NCI-H146 (cell line): ENCODE measurements at regions not wholly inside any gene's neighbourhood (a gene's known extent, or its start where the extent isn't known, plus 50 kb on each side); places are given as distances from the start of the nearest gene placed in this dataset.

ENCODE experiments used
- DNase-seq: peaks from one replicate; lab custom pipeline; 2025; lab: John Stamatoyannopoulos, UW

- DNase-seq = no peak
Measured at GRCh38 chr9:80134487-80134886, 562.7 kb downstream of the TLE4 start.

DNA sequence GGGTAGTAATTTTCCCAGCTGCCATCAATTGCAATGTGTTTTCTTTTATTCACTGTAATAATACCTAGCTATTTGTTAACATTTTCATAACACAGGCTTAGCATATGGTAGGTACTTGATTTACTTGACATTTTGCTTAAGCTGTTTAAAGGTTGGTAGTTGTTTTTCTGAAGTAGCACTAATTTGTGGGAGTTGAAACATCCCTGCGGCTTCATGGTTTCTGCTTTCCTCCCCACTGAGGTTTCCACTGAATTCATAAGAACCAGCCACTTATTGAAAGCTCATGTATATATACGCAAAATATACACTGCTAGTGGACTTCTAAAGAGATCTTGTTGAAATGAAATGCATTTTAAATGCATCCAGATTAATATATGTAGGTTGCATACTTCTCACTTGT lies 559.9 kb downstream of the TLE4 start:
- no peak for DNase-seq

DNA sequence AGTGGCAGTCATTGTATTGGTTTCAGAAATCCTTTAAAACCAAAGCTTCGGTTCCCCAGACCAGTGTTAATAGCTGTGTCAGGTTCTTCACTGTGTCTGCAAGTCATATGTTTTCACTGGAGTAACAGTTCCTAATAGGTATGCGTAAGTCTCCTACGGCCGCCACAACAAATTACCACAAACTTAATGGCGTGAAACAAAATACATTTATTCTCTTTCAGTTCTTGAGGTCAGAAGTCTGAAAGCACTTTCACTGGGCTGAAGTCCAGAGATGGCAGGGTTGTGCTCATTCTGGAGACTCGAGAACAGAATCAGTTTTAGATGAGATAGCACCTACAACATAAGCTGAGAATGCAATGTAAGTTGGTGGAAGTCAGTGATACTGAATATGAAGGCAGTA lies 556.2 kb downstream of the TLE4 start:
- DNase-seq = no peak

DNA sequence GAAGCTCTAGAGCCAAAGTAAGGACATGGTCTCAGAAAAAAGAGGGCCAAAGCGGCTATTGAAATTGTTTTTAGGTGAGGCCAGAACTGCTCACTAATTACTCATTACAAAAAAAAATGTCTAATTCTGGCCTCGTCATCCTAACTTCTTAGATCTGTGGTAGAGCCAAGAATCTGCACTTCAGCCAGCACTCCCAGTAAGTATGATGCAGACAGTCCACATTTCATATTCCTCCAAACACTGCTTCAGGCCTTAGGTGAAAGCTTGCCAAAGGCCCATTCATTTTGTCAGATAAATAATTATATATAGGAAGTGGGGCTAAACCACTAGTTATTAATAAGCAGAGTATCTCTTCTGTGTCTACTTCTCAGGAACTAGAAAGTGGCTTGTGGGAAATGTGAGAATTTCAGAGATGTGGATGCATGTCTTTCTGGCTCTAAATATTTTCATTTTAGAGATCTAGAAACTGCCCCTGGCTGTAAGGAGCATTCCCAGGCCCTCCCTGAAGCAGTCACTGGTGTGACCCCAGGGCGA lies 554.0 kb downstream of the TLE4 start:
- no peak for DNase-seq

DNA sequence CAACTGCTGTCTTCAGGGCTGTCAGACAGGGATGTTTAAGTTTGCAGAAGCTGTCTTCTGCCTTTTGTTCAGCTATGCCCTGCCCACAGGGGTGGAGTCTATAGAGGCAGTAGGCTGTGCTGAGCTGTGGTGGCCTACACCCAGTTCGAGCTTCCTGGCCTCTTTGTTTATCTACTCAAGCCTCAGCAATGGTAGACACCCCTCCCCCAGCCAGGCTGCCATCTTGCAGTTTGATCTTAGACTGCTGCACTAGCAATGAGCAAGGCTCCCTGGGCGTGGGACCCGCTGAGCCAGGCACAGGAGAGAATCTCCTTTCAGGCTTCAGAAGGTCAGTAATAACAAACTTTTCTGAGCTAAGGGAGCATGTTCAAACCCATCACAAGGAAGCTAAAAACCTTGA lies 545.3 kb downstream of the TLE4 start:
- DNase-seq = no peak

DNA sequence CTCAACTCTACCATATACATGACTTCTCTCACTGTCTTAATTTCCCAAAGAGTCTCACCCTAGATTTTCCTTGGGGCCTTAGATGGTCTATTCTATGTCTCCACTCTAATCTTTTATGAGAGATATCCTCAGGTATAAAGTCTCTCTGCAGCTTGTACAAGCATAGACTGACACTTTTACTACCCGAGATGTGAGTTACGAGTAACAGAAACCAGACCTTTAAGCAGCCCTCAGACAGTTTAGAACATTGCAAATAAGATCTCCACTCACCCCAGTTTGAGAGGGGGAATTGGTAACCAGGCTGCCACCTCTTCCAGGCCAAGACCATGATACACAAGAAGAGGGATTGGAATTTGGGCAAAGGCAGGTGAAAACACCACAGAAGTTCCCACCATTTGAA lies 542.5 kb downstream of the TLE4 start:
- DNase-seq = no peak

DNA sequence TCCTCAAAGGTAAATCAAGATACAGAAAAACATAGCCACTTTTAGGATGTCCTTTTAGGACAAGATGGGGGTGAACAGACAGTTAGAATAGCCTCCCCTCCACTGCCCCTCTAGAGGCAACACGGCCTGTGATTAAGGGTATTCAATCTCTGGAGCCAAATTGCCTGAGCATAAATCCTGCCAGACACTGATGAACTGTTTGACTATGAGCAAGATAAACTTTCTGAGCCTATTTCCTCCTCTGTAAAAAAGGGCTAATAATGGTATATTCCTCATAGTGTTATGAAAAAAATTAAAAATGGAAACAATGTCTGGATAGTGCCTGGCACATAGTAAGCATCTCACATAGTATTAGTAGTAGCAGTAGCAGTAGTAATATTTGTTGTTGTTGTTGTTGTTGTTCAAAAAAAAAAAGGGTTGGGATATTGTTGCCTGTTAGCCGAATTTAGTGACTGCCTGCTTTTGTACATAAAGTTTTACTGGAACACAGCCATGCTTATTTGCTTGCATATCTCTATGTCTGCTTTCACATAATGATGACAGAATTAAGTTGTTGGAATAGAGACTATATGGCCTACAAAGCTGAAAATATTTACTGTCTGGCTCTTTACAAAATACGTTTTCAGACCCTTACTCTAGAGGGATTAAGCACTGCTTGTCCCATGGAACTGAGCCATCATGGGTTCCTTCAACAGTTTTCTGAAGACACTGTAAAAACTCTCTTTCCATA lies 536.3 kb downstream of the TLE4 start:
- DNase-seq = no peak

- DNase-seq = no peak
Measured at GRCh38 chr9:80097476-80097875, 525.7 kb downstream of the TLE4 start.

GRCh38 chr9:80094176-80094771 lies 522.5 kb downstream of the TLE4 start:
- DNase-seq = no peak

DNA sequence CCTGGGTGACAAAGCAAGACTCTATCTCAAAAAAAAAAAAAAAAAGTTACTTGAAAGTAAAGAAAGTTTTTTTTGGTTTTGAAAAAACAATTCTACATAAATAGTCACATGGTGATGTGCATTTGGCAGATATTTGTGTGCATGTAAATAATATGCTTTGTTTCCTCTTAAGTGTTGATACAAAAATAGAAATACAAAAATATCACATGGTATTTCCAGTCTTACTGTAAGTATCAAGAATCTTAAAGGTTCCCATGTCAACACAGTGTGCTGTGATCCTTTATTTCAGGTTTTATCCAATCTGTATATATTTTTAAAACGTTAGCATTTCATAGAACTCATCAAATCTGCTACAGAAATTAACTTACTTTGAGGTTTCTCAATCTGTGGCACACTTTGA lies 521.9 kb downstream of the TLE4 start:
- DNase-seq = no peak

- no peak for DNase-seq
Measured at GRCh38 chr9:80091526-80091925, 519.8 kb downstream of the TLE4 start.

DNA sequence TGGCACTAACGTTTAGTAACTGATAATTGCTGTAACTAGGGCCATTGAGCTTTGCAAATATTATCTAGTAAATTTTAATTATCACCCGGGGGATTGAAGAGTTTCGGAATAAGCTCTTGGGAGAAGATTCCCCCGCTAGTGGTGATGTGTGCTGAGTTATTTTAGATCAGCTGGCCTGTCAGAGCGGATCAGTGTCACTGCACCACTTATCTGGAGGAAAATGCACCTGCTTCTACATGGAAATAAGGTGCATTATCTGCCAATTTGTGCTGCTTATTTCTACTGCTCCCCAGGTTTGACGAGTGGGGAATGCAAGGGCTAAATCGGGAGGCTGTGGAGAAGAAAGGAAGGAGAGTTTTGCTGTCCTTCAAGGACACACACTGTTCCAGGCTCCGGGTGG lies 518.6 kb downstream of the TLE4 start:
- DNase-seq = no peak

GRCh38 chr9:80086822-80087345 lies 515.1 kb downstream of the TLE4 start:
- DNase-seq = no peak

DNA sequence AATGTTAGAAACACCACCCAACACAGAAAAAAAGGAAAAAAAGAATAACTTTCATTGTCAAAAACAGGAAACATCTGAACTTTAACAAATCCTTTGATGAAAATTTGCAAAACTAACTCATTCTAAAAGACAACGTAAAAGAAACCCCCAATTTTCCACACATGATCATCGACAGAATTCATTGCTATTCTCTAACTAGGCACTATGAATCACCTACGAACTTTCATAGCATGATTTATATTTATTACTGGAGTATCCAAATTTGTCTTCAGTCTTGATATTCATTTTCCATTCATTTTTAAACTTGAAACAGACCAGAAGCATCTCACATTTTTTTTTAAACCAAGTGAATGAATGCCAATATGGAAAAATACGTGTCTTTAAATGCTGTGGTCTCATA lies 514.6 kb downstream of the TLE4 start:
- no peak for DNase-seq

DNA sequence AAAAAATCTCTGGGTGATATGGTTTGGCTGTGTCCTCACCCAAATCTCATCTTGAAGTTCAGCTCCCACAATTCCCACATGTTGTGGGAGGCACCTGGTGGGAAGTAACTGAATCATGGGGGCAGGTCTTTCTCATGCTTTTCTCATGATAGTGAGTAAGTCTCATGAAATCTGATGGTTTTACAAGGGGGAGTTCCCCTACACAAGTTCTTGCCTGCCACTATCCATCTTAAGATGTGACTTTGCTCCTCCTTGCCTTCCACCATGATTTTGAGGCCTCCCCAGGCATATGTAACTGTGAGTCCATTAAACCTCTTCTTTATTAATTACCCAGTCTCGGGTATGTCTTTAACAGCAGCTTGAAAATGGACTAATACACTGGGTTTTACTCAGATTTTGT lies 513.9 kb downstream of the TLE4 start:
- DNase-seq = no peak

GRCh38 chr9:80082213-80082612 lies 510.4 kb downstream of the TLE4 start:
- DNase-seq = no peak

DNA sequence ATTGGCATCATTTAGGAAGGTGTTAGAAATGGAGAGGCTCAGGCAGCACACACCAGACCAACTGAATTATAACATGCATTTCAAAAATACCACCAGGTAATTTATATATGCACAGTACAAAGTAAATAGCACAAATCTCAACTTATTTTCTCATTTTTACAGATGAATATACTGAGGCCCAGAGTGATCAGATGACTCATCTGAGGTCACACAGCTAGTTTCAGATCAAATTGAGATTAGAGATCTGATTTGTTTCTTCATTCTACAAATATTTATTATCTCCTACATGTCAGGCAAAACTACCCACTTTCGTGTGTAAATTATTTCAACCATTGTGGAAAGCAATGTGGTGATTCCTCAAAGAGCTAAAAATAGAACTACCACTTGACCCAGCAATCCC lies 507.1 kb downstream of the TLE4 start:
- no peak for DNase-seq

- no peak for DNase-seq
Measured at GRCh38 chr9:80077059-80077458, 505.3 kb downstream of the TLE4 start.

DNA sequence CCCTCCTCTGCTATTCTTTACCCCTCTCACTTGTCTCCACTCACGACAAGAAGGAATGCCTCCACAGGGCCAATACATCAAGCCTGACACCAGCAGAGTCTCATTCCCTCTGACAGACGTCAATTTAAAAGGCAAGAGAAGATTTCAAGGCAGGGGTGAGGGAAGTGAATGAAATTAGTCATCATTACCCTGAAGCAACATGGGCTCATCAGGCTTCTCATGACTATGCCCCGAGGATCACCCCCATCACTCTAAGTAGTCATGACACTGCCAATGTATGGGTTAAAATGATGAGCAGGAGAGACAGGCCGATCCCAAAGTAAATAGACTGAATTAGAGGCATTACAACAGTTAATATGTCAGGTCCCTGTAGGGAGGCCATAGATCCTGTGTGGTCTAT lies 504.4 kb downstream of the TLE4 start:
- no peak for DNase-seq

- no peak for DNase-seq
Measured at GRCh38 chr9:80074439-80074838, 502.7 kb downstream of the TLE4 start.

- no peak for DNase-seq
Measured at GRCh38 chr9:80072451-80072850, 500.7 kb downstream of the TLE4 start.

DNA sequence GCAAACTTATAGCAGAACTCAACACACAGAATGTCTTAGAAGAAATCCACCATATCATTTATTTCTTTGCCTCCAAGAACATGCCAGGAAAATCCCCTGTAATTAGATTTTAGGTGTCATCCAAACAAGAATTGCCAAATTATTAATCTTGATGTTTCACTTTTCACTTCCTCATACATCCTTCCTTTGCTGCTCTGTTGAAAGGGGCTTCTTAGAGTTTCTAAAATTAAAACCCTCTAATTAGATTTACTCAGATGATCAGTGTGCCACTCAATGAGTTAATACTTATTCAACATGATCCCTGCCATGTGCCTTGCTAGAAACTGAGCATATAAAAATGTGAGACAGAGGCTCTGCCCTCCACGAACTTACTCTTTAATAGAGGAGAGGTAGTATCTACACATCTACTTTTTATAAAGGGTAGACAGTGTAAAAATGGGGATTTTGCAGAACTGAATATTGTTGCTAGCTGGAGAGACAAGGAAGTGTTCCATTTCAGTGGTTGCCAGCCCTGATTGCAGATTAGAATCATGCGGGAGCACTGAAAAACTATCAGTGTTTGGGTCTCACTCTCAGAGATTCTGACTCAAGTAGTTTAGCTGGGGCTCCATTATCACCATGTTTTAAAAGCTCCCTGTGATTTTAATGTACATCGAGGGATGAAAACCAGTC lies 498.4 kb downstream of the TLE4 start:
- DNase-seq = no peak

DNA sequence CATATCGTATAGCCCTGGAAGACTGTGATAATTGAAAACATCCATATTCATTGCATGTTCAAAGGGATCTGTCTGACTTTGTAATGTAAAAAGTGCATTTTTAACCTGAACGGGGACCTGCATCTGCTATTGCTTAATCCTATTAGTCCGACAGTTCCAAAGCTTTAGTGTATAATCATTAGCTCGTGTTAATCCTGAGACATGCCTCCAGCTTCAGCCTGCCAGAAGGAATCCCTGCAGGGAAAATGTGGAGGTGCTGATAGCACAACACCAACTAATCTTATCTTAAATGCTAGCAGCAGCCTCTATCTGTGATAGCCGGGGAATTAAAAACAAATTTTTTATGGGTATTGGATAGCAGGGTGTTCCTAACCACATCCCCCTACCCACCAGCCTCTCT lies 495.2 kb downstream of the TLE4 start:
- DNase-seq = no peak
